DND-41 (cell line): ENCODE measurements at regions not wholly inside any gene's neighbourhood (a gene's known extent, or its start where the extent isn't known, plus 50 kb on each side); places are given as distances from the start of the nearest gene placed in this dataset.

ENCODE experiments used
- ATAC-seq: fragments of 200-7000 bp; cut with Tn5 transposase; 3 replicates; pipeline ENCODE4 v1.9.1; 2021; ENCODE audit warnings: low read depth; ENCODE audit not compliant: insufficient read depth
- DNase-seq: peaks from one replicate; pipeline ENCODE4 v3.0.0-alpha.2; 2020
- H2AFZ ChIP-seq: 2 replicates; pipeline ENCODE4 v1.6.0; 2012; ENCODE audit warnings: low read depth, low read length
- H3K27ac ChIP-seq: 2 replicates; pipeline ENCODE4 v1.5.1; 2012; ENCODE audit warnings: low read length, inconsistent platforms
- H3K27me3 ChIP-seq: fragments of 200-600 bp; sonication (generic); 2 replicates; pipeline ENCODE4 v1.6.0; 2012; ENCODE audit warnings: low read length, mild to moderate bottlenecking, inconsistent platforms; ENCODE audit not compliant: insufficient read depth, poor library complexity
- H3K36me3 ChIP-seq: 2 replicates; pipeline ENCODE4 v1.5.1; 2012; ENCODE audit warnings: low read length, inconsistent platforms; ENCODE audit not compliant: insufficient read depth
- H3K4me1 ChIP-seq: 2 replicates; pipeline ENCODE4 v1.5.1; 2012; ENCODE audit warnings: mild to moderate bottlenecking, low read length; ENCODE audit not compliant: insufficient read depth
- H3K4me2 ChIP-seq: 2 replicates; pipeline ENCODE4 v1.6.0; 2012; ENCODE audit warnings: mild to moderate bottlenecking, moderate library complexity, low read length, inconsistent platforms; ENCODE audit not compliant: insufficient read depth
- H3K4me3 ChIP-seq, 2 experiments: fragments of 200-600 bp in 1 of 2; shearing (Covaris generic) in 1 of 2; 2 replicates each; pipeline ENCODE4 v1.5.1; 2012 to 2016; ENCODE audit warnings: inconsistent platforms in 2 of 2, low read length in 2 of 2, mild to moderate bottlenecking in 2 of 2, low read depth in 1 of 2, moderate library complexity in 1 of 2
- H3K79me2 ChIP-seq: 2 replicates; pipeline ENCODE4 v1.6.0; 2012; ENCODE audit warnings: low read length, inconsistent platforms; ENCODE audit not compliant: insufficient read depth
- H3K9ac ChIP-seq: 2 replicates; pipeline ENCODE4 v1.6.0; 2012; ENCODE audit warnings: low read depth, mild to moderate bottlenecking, inconsistent platforms, low read length, moderate library complexity
- H3K9me3 ChIP-seq: 2 replicates; pipeline ENCODE4 v1.5.1; 2012; ENCODE audit warnings: low read length, moderate library complexity, mild to moderate bottlenecking, inconsistent platforms; ENCODE audit not compliant: insufficient read depth, severe bottlenecking
- H4K20me1 ChIP-seq: 2 replicates; pipeline ENCODE4 v1.6.0; 2012; ENCODE audit warnings: low read length; ENCODE audit not compliant: insufficient read depth
- CTCF ChIP-seq: IDR thresholded peaks from 2 replicates; pipeline ENCODE4 v1.5.1; 2012; ENCODE audit warnings: borderline replicate concordance, low read length, moderate library complexity, mild to moderate bottlenecking; ENCODE audit not compliant: poor library complexity, severe bottlenecking; ENCODE audit errors: extremely low read depth
- EZH2 ChIP-seq: IDR thresholded peaks from 3 replicates; pipeline ENCODE4 v1.6.1; 2012; ENCODE audit warnings: borderline replicate concordance, low read depth, mild to moderate bottlenecking, moderate library complexity, low read length, inconsistent platforms; ENCODE audit not compliant: severe bottlenecking

DNA sequence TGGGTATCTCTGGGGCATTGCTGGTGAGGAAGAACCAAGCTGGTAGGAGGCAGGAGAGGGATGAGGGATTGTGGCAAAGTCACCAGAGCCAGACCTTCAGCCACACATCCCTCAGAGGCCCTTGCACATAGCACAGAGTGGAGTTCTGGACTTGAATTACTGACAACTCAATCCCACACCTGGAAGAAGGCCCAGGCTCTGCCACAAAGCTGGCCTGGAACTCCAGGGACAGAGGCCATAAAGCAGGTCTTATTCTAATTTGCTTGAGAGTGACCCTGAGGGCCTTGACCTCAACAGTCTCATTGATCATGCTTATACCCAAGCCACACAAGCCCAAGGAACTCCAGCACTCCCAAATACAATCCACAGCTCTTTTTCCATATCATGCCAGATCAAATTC is 486.2 kb upstream of the ZMIZ1 start:
- Histone ChIP-seq H3K27me3 (peaks cover 5% of the 10 kb centered on the region), H3K27ac (no peak overlapping the region), H3K36me3 (no peaks in the 10 kb centered on the region), H3K4me3 (no peak overlapping the region), H2AFZ (no peak overlapping the region), H3K9me3 (no peaks in the 10 kb centered on the region), H4K20me1 (no peaks in the 10 kb centered on the region), H3K9ac (no peak overlapping the region), H3K4me2 (no peak overlapping the region), H3K79me2 (no peaks in the 10 kb centered on the region), H3K4me1 (no peaks in the 10 kb centered on the region)
- TF ChIP-seq CTCF (no peak), EZH2 (no peak)
- ATAC-seq = no peak
- no peak for DNase-seq

- no peak for DNase-seq
Measured at GRCh38 chr10:78584266-78584665, 484.5 kb upstream of the ZMIZ1 start.

DNA sequence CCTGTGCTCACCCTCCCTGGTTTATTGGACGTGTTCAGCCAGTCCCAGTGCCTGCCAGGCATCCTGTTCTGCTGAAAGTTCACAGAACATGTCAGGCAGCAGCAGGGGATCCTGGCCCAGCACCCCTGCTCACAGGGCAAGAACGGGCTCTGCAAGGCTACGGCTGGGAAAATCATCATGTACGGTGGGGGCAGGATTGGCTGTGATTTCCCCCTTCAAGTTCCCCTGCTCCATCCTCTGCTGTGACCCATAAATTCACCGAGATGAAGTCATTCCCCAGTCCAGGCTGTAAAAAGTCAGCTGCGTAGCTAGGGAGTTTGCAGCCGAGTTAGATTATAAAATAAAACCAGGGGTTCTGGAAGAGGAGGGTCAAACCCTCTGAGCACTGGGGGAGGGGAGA is 484.1 kb upstream of the ZMIZ1 start:
- TF ChIP-seq CTCF = no peak
- no peak for TF ChIP-seq EZH2
- peaks cover 5% of the 10 kb centered on the region for H3K27me3 ChIP-seq
- no peaks in the 10 kb centered on the region for H3K36me3 ChIP-seq
- no peak overlapping the region for H3K27ac ChIP-seq
- H3K9me3 ChIP-seq = no peaks in the 10 kb centered on the region
- no peak overlapping the region for H2AFZ ChIP-seq
- H3K79me2 ChIP-seq = no peaks in the 10 kb centered on the region
- DNase-seq = no peak
- H4K20me1 ChIP-seq = no peaks in the 10 kb centered on the region
- H3K9ac ChIP-seq = no peak overlapping the region
- no peak overlapping the region for H3K4me3 ChIP-seq
- ATAC-seq = no peak
- H3K4me1 ChIP-seq = no peaks in the 10 kb centered on the region
- H3K4me2 ChIP-seq = no peak overlapping the region

More at GRCh38 chr10:78584266-78584665, 484.5 kb upstream of the ZMIZ1 start:
- no peak overlapping the region for H3K4me3 ChIP-seq
- H3K4me1 ChIP-seq = no peaks in the 10 kb centered on the region
- no peaks in the 10 kb centered on the region for H3K79me2 ChIP-seq
- ATAC-seq = no peak
- peaks cover 5% of the 10 kb centered on the region for H3K27me3 ChIP-seq
- no peak overlapping the region for H3K4me2 ChIP-seq
- no peaks in the 10 kb centered on the region for H3K9me3 ChIP-seq
- no peak overlapping the region for H3K27ac ChIP-seq
- no peak overlapping the region for H3K9ac ChIP-seq
- no peaks in the 10 kb centered on the region for H3K36me3 ChIP-seq
- no peak for TF ChIP-seq EZH2
- no peak for TF ChIP-seq CTCF
- no peak overlapping the region for H2AFZ ChIP-seq
- H4K20me1 ChIP-seq = no peaks in the 10 kb centered on the region

DNA sequence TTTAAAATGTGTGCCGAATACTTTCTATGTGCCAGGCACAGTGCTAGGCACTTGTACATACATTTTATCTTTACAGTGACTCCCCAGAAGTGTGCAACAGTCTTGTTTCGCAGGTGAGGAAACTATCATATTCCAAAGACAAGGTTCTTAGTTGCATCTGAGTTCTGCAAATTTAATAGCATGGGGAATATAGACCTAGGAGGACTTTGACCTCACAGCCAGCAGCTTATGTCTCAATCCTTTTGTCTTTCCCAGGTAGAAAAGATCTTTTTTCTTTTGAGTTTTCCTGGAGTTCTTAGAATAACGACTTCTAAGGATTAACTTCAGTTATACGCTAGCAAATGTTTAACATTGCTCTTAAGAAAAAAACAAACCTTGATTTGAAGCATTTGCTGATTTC is 482.8 kb upstream of the ZMIZ1 start:
- Histone ChIP-seq H3K4me3 (no peak overlapping the region), H4K20me1 (no peaks in the 10 kb centered on the region), H2AFZ (no peak overlapping the region), H3K4me2 (no peak overlapping the region), H3K27ac (no peak overlapping the region), H3K4me1 (no peaks in the 10 kb centered on the region), H3K27me3 (peaks cover 5% of the 10 kb centered on the region), H3K9me3 (no peaks in the 10 kb centered on the region), H3K9ac (no peak overlapping the region), H3K79me2 (no peaks in the 10 kb centered on the region), H3K36me3 (no peaks in the 10 kb centered on the region)
- no peak for DNase-seq
- TF ChIP-seq CTCF (no peak), EZH2 (no peak)
- ATAC-seq = no peak
